GM18498 (cell line): ENCODE measurements at regions not wholly inside any gene's neighbourhood (a gene's known extent, or its start where the extent isn't known, plus 50 kb on each side); places are given as distances from the start of the nearest gene placed in this dataset.

ENCODE experiments used
- ATAC-seq: cut with Tn5 transposase; IDR thresholded peaks from one replicate; pipeline ENCODE4 v1.9.1; 2021; ENCODE audit warnings: mild to moderate bottlenecking, moderate library complexity; ENCODE audit not compliant: unreplicated experiment

DNA sequence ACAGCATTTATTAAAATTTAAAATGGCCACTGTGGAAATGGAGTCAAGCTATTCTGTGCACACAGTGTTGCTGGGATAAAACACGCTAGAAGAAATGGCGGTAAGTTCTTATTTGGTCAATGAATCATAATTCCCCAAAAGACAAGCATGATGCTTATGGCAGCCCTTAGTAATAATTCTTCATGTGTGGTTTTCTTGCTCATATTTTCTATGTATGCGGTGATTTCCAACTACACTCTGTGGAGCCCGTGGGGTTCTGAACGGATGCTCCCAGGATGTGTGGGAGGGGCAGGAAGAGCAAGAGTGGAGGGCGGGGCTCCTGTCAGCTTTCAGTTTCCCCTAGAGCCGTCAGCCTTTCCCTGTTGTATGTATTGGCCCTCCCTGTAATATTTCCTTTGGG lies 91.7 kb upstream of the RMDN2 start:
- ATAC-seq = no peak

DNA sequence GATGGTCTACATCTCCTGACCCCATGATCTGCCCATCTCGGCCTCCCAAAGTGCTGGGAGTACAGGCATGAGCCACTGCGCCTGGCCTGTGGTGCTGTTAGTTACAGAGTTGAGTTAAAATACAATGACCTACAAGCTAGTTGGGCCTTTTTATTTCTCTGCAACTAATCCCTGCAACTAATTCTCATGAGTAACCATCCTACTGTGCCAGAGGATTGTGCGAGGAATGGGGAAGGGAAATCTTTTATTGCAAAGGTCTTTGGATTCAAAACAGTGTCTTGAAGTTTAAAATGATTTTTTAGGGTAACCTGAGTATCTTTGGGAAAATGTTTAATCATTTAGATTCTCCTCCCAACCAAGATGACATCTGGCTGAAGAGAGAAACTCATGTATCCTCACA lies 88.8 kb upstream of the RMDN2 start:
- ATAC-seq = no peak

DNA sequence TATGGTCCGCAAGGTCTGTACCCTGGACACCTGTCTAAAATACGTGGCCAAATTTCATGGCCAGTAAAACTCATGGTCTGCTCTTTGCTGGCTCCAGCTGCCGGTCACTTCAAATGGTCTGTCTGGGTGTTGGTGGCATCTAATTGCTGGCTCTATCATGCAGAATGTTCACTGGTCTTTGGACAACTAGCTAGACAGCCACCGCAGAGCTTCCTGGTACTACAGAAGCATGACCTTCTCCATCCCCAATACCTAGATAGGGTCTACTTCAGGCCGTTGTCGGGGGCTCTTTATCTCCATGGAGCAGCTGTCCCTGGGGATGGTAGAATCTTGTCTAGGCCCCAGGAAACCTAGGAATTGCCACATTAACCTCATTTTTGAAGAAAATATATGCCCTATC lies 88.4 kb upstream of the RMDN2 start:
- no peak for ATAC-seq

DNA sequence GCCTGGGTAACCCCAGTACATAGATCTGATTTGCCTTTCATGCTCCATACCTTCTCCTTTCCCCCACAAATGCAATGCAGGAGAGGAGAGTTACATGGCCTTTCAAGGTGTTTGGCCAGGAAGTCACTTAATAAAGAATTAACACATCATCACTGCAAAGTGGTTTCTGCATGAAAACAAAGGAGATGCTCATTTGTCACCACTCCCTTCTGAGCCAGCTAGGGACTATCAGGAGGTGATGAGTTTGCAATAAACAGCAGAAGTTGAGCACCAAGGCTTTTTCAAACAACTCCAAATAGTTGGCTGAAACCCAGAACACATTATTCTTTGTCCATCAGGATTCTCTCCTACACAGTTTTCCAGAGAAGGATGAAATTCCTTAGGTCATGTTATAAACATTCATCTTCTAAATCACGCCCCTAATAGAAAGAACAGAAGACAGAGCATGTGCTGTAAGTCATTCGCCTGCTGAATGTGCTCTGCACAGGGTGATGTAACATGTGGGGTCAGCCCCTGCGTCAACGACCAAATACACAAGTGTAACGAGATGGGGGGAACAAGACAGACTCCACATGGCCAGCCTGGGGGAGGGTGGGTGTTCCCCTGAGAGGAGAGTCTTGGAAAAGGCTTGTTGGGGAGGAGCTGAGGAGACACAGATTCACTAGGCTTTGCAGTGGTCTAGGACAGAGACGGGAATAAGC lies 87.3 kb upstream of the RMDN2 start:
- ATAC-seq = no peak

DNA sequence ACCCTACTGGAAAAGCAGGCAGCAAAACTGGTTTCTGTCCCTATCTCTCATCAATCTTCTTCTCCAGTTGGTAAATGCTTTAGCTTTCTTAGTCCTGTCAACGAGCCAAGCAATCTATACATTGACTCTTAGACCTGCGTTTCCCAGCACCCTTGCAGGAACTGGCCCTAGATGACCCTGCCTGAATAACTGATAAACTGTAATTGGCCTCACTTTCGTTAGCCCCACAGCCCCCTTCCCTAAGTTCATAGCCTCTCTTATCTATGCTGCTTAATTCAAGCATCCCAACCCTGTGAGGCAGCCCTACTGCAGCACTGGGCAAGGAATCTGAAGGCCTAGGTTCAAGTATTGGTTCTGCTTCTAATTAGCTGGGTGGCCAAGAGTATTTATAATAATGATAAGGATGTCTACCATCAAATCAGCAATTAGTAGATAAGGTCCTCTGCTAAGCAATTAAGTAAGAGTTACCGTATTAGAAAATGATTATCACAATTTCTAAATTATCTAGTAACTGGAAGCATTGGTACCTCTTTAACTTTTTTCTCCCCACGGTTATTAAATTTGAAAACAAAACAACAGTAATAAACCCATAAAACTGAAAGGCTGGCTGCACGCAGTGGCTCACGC lies 86.4 kb upstream of the RMDN2 start:
- ATAC-seq = no peak

DNA sequence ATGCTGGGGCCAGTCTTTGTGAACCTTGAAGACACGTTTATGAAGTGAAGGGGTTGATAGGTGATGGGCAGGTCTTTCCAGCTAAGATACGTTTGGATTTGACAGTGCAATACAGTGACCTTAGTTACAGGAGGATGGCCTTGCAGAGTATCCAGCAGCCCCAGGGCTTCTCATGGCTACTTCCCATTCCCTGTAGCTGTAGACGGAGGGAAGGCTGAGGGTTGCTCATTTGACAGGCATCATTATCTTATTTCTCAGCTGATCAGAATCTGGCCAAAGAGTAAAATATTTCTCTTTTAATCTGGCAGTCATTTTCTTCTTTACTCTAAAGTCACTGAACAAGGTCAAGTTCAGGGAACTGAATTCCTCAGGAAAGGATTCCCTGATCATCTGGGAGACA lies 85.1 kb upstream of the RMDN2 start:
- ATAC-seq = no peak

DNA sequence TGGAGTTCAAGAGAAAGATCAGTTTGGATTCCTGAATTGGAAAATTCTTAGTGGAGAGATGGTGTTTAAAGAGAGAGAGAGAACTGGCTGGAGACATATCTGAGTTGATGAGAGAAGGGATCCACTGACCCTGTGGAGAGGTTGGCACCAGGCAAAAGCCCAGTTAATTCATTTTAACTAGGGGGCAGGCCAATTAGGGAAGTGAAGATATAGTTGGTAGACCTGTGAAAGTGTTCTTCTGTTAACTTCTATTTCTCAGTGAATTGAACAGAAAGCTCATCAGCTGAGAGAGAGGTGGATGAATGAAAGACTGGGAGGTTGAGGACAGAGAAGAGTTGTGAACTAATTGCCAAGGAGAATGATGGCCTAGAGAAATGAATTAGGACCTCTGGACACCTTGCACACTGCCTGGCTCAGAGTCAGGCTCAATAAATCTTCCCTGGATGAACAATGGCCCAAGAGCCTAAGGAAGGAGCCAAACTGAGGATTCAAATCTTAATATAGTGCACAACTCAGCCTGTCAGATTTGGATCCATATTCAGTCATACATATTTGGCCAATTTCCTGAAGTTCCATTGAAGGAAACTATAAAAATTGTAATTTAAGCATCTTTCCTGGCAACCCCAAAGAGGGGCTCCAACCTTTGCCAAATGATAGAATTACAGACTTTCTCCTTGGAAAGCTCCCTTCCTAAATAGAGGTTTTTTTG lies 82.2 kb upstream of the RMDN2 start:
- ATAC-seq = no peak

DNA sequence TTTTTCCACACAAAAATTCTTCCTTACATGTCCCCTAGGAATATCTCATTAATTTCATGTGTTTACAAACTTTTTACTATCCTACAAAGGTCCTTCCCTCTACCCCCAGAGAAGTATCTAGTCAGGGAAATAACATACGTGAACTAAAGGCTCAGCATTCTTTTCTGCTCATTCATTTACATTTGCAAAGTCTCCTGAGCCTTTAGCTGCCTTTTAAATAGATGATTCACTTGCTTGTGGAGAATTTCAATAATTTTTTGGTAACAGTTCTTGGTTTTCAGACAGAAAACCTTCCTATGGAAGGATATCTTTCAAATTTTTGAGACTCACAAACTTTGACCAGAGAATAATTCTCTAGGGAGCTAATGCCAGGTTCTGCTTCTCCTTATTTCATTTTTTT lies 81.5 kb upstream of the RMDN2 start:
- no peak for ATAC-seq

DNA sequence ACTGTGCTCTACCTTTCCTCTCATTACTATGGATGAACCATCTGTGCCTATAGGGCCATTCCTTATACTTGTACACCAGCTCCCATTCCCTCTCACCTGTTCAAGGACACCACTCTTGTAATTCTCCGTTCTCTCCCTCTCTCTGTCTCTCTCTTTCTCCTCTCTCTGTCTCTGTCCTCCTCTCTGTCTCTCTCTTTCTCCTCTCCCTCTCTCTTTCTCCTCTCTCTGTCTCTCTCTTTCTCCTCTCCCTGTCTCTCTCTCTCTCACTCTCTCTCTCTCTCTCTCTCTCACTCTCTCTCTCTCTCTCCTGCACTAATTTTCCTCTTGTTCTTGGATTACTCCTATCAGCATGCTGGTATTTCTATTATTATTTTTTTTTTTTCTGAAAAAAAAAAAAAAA lies 78.9 kb upstream of the RMDN2 start:
- ATAC-seq = no peak

DNA sequence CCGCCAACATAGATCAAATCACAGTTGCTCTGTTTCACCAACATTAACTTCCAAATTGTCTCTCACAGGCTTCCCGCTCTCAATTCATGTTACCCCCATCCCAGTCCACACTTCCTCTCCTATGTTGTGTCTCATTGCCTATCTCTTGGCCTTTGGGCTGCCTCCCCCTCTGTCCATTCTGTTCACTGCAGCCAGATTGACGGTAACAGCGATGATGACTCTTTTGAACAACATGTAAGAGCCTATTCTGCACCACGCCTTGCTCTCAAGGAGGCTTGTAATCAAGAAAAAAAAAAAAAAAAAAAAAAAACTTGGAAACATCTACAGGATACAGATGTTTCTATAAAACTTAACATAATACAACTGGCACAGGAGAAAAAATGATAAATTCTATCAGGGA lies 77.3 kb upstream of the RMDN2 start:
- no peak for ATAC-seq

DNA sequence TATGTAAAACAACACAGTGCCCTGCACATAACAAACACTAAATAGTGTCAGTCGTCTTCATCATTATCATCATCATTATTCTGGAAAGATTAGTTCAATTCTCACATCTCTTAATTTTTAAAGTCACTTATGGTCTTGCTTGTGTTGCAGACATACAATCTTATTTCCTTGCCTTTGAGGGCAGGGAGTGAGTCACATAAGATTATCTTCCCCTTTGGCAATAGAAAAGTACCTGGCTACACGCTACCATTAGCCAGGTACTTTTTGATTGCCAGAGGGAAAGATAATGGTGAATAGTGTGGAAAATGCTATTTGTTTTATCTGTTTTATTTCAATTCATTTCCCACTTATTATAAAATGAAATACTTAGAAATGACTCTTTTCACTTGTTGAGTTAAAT lies 76.6 kb upstream of the RMDN2 start:
- ATAC-seq = no peak

DNA sequence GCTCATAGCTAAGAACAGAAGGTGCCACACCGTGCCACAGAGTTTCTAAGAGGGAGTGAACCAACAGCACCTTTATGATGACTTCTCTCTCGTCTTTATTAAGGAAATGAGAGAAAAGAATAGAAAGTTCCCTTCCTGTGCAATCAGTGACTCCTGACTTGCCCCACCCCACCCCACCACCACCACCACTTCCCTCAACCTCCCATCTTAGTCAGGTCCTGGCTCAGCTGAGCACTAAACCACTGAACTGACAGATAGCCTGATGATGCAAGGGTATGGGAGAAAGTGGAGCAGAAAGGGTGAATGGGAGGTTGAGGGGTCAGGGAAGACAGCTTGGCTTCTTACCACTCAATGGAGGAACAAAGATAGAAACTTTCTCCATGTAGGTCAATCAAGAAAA lies 75.2 kb upstream of the RMDN2 start:
- ATAC-seq = no peak

DNA sequence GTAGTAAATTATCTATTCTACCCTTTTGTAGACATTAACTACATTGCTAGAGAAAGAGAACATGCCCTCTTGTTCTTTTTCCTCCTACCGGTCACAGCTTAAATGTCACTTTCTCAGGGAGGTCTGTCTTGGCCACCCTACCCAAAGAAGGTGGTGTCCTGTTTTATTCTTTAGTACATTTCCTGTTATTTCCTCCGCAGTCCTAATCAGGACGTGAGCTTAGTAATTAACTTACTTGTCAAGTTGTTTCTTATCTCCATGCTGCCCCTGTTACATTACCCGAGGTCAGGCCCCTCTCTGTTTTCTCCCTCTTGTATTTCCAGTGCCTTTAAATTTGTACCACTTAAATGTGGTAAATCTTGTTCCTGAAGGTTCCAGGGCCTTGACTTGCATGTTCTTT lies 73.7 kb upstream of the RMDN2 start:
- peak; percentile 34 for ATAC-seq

DNA sequence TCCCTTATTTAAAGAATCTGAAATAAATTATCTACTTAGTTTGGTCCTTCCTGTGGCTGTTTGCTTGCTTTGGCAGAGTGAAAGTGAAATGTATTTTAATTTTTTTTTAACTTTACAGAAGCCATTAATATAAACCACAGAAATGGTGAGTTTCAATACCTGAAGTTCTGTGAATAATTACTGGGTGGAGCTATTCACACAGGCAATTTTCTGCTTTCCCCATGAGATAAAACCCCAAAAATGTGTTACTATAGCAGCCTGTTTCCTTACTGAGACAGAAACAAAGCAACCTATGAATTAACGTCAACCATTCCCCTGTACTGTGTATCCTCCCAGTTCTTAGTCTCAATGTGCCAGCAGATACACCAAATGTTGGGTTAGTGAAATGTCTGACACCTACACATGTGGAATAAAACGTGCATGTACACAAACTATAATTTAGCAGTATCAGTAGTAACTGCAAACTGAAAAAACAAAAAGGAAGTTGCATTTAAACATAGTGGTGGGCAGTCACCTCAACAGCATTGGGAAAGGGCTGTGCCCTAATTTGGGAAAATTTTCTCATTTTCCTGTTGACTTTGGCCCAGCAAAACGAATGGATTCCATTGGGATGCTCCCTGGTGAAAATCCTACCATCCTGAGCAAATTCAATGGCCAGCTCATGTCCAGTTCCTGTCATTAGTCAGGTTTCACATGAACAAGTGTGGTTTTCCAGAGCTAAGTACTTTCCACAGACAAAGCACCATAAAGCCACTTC lies 73.1 kb upstream of the RMDN2 start:
- ATAC-seq = peak; percentile 71

DNA sequence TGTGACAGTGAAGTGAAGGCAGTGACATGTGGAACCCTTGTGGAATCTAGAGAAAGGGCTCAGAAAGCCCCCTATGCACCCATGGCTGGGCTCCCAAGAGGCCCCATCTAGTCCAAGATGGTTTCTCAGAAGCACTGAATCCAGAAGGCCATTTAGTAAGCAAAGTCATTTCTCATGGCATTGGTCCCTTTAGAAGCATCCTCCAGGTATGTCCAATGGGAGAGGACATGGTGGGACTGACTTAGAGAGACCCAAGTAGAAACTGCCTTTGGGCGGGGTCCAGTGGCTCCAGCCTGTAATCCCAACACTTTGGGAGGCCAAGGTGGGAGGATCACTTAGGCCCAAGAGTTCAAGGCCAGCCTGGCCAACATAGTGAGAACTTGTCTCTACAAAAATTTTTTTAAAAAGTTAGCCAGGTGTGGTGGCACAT lies 72.5 kb upstream of the RMDN2 start:
- ATAC-seq = no peak

DNA sequence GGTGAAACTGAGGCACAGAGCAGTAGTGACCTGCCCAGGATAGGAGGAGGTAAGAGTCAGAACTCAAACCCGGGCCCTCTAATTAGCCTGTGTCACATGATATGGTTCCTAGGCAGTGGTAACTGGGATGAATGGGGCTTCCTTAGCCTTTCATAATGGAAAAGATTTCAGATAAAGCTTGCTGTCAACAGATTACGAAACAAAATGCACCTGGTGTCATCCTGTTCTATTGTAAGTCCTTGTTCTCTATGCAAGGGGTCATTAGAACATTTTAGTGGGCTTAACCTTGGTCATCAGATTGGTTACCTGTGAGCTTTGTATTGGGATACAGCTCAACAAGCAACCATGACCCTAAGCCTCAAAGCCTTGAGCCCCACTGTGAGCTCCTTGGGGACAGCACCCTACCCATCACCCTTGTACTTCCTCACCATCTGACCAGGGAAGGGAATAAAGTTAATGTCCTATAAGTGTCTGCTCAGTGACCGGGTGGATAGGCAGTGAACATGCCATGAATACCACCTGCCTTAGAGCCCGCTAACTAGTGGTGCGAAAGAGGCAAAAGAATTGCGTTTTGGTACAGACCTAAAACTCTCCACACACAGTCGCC lies 70.3 kb upstream of the RMDN2 start:
- no peak for ATAC-seq

DNA sequence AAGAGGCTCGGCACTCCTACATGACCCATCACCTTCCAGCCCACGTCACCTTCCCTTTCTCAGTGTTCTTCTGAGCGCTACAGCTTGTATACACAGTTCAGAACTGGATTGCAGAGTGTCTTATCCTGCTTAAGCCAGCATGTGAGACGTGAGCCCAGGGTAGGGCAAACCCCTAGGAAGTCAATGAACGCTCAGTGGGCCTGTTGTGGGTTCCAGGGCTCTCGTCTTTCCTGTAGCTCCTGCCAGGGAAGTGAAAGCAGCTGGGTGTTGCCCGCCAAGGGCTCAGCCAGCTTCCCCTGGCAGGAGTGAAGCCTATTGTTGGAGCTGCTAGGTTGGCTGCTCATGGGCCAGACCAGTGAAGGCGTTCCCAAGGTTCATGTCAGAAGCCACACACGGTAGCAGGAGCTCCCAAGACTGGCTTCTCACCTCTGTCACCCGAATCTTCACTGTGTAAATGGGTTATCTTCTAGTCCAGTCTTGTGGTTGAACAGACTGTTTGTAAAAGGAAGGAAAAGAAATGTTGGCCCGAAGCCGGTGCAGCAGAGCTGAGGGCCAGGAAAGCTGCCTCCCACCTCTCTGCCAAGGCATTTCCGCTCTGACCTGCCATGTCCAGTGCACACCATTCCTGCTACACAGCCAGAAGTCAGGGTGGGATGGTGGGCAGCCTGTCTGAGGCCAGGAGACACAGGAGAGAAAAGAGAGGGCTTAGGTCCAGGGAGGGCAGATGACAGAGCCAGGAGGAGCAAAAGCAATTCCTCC lies 69.6 kb upstream of the RMDN2 start:
- ATAC-seq = no peak

DNA sequence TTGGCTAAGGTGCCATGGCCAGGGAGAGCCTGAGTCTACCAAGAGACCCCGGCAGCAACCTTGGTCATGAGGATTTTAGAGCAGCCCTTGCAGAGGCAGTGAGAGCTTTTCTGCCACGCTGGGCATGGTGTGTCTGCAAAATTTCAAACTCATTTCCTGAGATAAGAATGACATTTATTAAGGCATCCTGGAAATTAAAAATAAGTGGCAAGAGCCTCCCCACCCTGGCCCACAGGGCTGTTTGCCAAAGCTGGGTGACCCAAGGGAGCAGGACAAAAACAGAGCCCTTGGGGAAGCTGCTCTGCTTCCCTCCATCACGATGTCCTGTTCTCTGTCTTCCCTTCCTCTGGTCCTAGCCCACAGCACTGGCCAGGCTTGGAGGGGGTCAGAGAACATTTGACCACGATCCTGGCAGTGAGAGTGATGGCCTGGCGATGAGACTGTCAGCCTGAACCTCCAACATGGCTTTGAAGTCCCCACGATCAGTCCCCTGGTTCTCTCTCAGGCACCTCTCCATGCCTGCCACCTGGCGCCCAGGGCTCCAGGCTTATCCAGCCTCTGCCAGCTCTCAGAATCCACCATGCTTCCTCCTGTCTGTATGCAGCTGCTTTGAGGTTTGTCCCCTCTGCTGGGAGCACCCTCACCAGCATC lies 68.9 kb upstream of the RMDN2 start:
- ATAC-seq = no peak

DNA sequence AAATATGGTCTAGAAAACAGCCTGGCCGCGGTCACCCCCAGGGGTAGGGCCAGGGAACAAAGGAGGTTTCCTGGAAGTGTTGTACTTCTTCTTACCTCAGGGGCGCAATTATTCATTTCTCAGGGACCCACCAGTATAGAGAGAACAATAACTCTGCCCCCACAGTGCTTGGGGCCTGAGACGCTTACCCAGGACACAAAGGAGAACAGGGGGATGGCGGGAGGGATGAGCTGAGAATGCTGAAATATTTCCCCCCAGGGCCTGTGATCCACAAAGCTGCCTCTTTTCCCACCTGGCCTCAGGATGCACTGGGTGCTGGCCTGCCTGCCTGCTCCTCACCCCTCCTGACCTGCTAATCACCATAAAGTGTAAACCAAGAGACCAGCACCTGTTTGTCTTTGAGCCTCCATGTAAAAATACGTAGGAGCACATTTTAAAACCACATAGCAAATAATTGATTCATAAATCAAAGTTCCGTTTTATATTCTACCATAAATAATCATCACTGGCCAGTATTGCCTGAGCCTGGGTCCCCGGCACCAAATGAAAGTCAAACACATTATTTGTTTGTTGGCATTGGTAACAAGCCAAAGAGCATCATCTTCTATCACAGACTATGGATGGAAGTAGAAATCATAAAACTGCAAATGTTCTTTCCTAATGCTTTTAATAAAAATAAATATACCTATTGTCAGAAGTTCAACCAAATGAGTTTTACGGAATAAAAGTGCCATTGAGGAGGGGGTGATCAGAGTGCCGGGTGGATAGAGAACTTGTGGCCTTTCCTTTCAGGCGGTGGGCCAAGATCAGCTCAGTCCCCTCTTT lies 67.3 kb upstream of the RMDN2 start:
- ATAC-seq = no peak
